IMR-90 (cell line): ENCODE measurements at regions not wholly inside any gene's neighbourhood (a gene's known extent, or its start where the extent isn't known, plus 50 kb on each side); places are given as distances from the start of the nearest gene placed in this dataset.

Source experiments
- CTCF ChIP-seq: conservative IDR thresholded peaks from 2 replicates; pipeline ENCODE4 v1.5.1; 2012; ENCODE audit warnings: mild to moderate bottlenecking, low read depth, low read length, improper control_type of control experiment
- ELK1 ChIP-seq: fragments of 150-350 bp; IDR thresholded peaks from 2 replicates; pipeline ENCODE4 v1.6.1; 2016; ENCODE audit warnings: low read depth, mild to moderate bottlenecking, low read length, moderate library complexity, borderline replicate concordance
- POLR2A ChIP-seq: IDR thresholded peaks from 2 replicates; pipeline ENCODE4 v1.6.1; 2012; ENCODE audit warnings: mild to moderate bottlenecking, low read depth, low read length
- RAD21 ChIP-seq: IDR thresholded peaks from 2 replicates; pipeline ENCODE4 v1.6.1; 2012; ENCODE audit warnings: low read length, improper control_type of control experiment
- RCOR1 ChIP-seq: IDR thresholded peaks from 2 replicates; pipeline ENCODE4 v1.6.1; 2012; ENCODE audit warnings: mild to moderate bottlenecking, low read length, improper control_type of control experiment; ENCODE audit not compliant: insufficient replicate concordance
- RFX5 ChIP-seq: IDR thresholded peaks from 2 replicates; pipeline ENCODE4 v1.8.0; 2012; ENCODE audit warnings: low read depth, mild to moderate bottlenecking, low read length, moderate library complexity
- SMC3 ChIP-seq: fragments of 150-350 bp; IDR thresholded peaks from 2 replicates; pipeline ENCODE4 v1.6.1; 2016; ENCODE audit warnings: low read depth, mild to moderate bottlenecking, antibody characterized with exemption, low read length, moderate library complexity
- USF2 ChIP-seq: fragments of 150-350 bp; IDR thresholded peaks from 2 replicates; pipeline ENCODE4 v1.6.1; 2017; ENCODE audit warnings: mild to moderate bottlenecking, antibody characterized with exemption, low read length, low read depth

- TF ChIP-seq POLR2A (no peak), CTCF (no peak), SMC3 (no peak), RCOR1 (no peak), RFX5 (no peak), ELK1 (no peak), USF2 (no peak), RAD21 (no peak)
Measured at GRCh38 chr19:29088761-29089160, 124.2 kb downstream of the UQCRFS1 start.
